Astrocyte (in vitro differentiated cells and primary cell): ENCODE measurements at regions not wholly inside any gene's neighbourhood (a gene's known extent, or its start where the extent isn't known, plus 50 kb on each side); places are given as distances from the start of the nearest gene placed in this dataset.
A peak's percentile ranks its signal among the peaks of the same experiment; 100 is the strongest.

Experiments used
- DNase-seq: peaks from one replicate; pipeline ENCODE4 v3.0.0-alpha.2; 2010; ENCODE audit warnings: low read depth
- FAIRE-seq: peaks from 2 replicates; lab custom pipeline; 2011; peaks lifted over from hg19 to GRCh38; lab: Jason Lieb, UNC
- H2AFZ ChIP-seq: 2 replicates; pipeline ENCODE4 v1.6.0; 2012; ENCODE audit warnings: low read depth, low read length, inconsistent platforms
- H3K27ac ChIP-seq: 2 replicates; pipeline ENCODE4 v1.5.1; 2011; ENCODE audit warnings: low read depth, low read length, inconsistent platforms
- H3K27me3 ChIP-seq: 2 replicates; pipeline ENCODE4 v1.6.0; 2011; ENCODE audit warnings: low read length, inconsistent platforms; ENCODE audit not compliant: insufficient read depth
- H3K36me3 ChIP-seq: 2 replicates; pipeline ENCODE4 v1.5.1; 2011; ENCODE audit warnings: low read length, inconsistent platforms; ENCODE audit not compliant: insufficient read depth
- H3K4me1 ChIP-seq: 2 replicates; pipeline ENCODE4 v1.5.1; 2011; ENCODE audit warnings: low read length, inconsistent platforms; ENCODE audit not compliant: insufficient read depth
- H3K4me2 ChIP-seq: 2 replicates; pipeline ENCODE4 v1.6.0; 2012; ENCODE audit warnings: low read length, inconsistent platforms
- H3K4me3 ChIP-seq: 2 replicates; pipeline ENCODE4 v1.5.1; 2011; ENCODE audit warnings: low read depth, mild to moderate bottlenecking, low read length, inconsistent platforms; ENCODE audit not compliant: insufficient read depth
- H3K79me2 ChIP-seq: 2 replicates; pipeline ENCODE4 v1.6.0; 2012; ENCODE audit warnings: mild to moderate bottlenecking, low read length, inconsistent platforms; ENCODE audit not compliant: insufficient read depth
- H3K9ac ChIP-seq: 2 replicates; pipeline ENCODE4 v1.6.0; 2012; ENCODE audit warnings: mild to moderate bottlenecking, low read length, inconsistent platforms
- H3K9me3 ChIP-seq: 2 replicates; pipeline ENCODE4 v1.5.1; 2012; ENCODE audit warnings: low read depth, mild to moderate bottlenecking, low read length, inconsistent platforms; ENCODE audit not compliant: insufficient read depth
- H4K20me1 ChIP-seq: 2 replicates; pipeline ENCODE4 v1.6.0; 2012; ENCODE audit warnings: low read length, inconsistent platforms; ENCODE audit not compliant: insufficient read depth
- H3K27ac Mint-ChIP-seq: one replicate; pipeline ENCODE4 v1.8.0; 2021; ENCODE audit warnings: mild to moderate bottlenecking, mixed read lengths; ENCODE audit not compliant: unreplicated experiment
- H3K27me3 Mint-ChIP-seq: one replicate; pipeline ENCODE4 v1.8.0; 2021; ENCODE audit warnings: low read depth, mixed read lengths; ENCODE audit not compliant: unreplicated experiment
- H3K36me3 Mint-ChIP-seq: one replicate; pipeline ENCODE4 v1.8.0; 2021; ENCODE audit warnings: low read depth, mixed read lengths; ENCODE audit not compliant: unreplicated experiment
- H3K4me1 Mint-ChIP-seq: one replicate; pipeline ENCODE4 v1.8.0; 2021; ENCODE audit warnings: low read depth, mixed read lengths; ENCODE audit not compliant: unreplicated experiment
- H3K4me3 Mint-ChIP-seq: one replicate; pipeline ENCODE4 v1.8.0; 2021; ENCODE audit warnings: mild to moderate bottlenecking, moderate library complexity, mixed read lengths; ENCODE audit not compliant: unreplicated experiment
- H3K9me3 Mint-ChIP-seq: one replicate; pipeline ENCODE4 v1.8.0; 2021; ENCODE audit warnings: mild to moderate bottlenecking, mixed read lengths; ENCODE audit not compliant: unreplicated experiment
- EZH2 ChIP-seq: IDR thresholded peaks from 2 replicates; pipeline ENCODE4 v1.6.1; 2012; ENCODE audit warnings: mild to moderate bottlenecking, low read length, inconsistent platforms; ENCODE audit not compliant: insufficient read depth
- TF ChIP-seq, protein P1 (sequence below): IDR thresholded peaks from 2 replicates; pipeline ENCODE4 v1.5.1; 2011; ENCODE audit warnings: low read depth, mild to moderate bottlenecking, inconsistent platforms, low read length, moderate library complexity; ENCODE audit not compliant: insufficient read depth

DNA sequence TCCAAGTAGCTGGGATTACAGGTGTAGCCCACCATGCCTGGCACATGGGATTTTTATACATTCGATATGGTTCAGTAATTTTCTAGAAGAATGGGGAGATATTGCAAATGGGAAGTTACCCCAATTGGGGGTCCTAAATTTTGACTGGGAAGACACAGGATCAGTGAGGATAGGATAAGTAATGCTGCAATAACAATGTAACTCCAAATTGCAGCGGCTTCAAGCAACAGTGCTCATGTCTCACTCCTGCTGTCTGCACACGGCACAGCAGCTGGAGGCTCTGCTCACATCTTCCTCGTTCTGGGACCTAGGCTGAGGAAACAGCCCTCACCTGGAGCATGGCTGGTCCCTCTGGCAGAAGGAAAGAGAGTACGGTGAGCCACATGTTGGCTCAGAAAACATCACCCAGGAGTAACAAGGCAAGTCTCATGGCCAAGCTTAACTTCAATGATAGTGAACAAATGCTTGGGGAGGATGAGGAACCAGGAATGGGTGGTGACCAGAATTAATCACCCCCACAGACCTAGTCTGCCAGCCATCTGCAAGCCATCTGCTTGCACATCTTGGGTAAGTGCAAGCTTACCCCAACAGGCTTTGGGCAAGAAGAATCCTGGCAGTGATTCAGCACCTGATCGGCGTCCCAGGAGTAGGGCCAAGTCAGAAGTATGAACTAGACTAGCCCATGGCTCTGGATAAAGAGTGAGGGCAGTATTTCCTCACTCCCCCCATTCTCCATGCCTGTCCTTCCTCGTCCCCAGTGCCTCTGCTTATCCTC, 229.2 kb downstream of the COPRS start:
- no peaks in the 10 kb centered on the region for H4K20me1 ChIP-seq
- H3K9me3 ChIP-seq = no peaks in the 10 kb centered on the region
- H3K36me3 ChIP-seq = no peaks in the 10 kb centered on the region
- no peak for TF ChIP-seq EZH2
- TF ChIP-seq, protein P1, sequence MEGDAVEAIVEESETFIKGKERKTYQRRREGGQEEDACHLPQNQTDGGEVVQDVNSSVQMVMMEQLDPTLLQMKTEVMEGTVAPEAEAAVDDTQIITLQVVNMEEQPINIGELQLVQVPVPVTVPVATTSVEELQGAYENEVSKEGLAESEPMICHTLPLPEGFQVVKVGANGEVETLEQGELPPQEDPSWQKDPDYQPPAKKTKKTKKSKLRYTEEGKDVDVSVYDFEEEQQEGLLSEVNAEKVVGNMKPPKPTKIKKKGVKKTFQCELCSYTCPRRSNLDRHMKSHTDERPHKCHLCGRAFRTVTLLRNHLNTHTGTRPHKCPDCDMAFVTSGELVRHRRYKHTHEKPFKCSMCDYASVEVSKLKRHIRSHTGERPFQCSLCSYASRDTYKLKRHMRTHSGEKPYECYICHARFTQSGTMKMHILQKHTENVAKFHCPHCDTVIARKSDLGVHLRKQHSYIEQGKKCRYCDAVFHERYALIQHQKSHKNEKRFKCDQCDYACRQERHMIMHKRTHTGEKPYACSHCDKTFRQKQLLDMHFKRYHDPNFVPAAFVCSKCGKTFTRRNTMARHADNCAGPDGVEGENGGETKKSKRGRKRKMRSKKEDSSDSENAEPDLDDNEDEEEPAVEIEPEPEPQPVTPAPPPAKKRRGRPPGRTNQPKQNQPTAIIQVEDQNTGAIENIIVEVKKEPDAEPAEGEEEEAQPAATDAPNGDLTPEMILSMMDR = no peak
- H3K9me3 Mint-ChIP-seq = peaks cover 15% of the 10 kb centered on the region
- DNase-seq = peak; percentile 75
- no peaks in the 10 kb centered on the region for H3K36me3 Mint-ChIP-seq
- no peak overlapping the region for H3K27ac ChIP-seq
- peaks cover 6% of the 10 kb centered on the region for H3K27me3 Mint-ChIP-seq
- no peaks in the 10 kb centered on the region for H3K4me1 Mint-ChIP-seq
- H2AFZ ChIP-seq = no peak overlapping the region
- no peak overlapping the region for H3K4me2 ChIP-seq
- H3K9ac ChIP-seq = no peak overlapping the region
- no peak overlapping the region for H3K4me3 Mint-ChIP-seq
- H3K4me1 ChIP-seq = peaks cover 16% of the 10 kb centered on the region
- H3K27me3 ChIP-seq = no peaks in the 10 kb centered on the region
- no peaks in the 10 kb centered on the region for H3K79me2 ChIP-seq
- no peak overlapping the region for H3K4me3 ChIP-seq
- no peak overlapping the region for H3K27ac Mint-ChIP-seq
- FAIRE-seq = peak; percentile 72

DNA sequence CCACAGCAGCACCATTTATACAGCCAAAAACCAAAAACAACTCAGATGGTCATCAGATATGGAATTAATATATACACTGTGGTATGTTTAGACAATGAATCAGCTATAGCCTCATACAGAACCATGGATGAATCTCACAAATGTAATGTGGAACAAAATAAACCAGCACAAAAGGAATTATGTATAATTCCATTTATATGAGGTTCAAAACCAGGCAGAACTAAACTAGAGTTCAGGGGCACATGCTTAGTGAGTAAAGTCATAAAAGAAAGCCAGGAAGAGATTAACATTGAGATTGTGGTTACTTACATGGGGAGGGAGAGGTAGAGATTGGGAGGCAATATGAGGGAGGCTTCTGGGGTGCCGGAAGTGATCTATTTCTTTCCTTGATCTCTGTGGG, 231.1 kb downstream of the COPRS start:
- Mint-ChIP-seq H3K36me3 (no peaks in the 10 kb centered on the region), H3K4me3 (no peak overlapping the region), H3K9me3 (peaks cover 13% of the 10 kb centered on the region), H3K27ac (no peak overlapping the region), H3K27me3 (peaks cover 6% of the 10 kb centered on the region), H3K4me1 (no peaks in the 10 kb centered on the region)
- Histone ChIP-seq H4K20me1 (no peaks in the 10 kb centered on the region), H3K9me3 (no peaks in the 10 kb centered on the region), H2AFZ (no peak overlapping the region), H3K4me3 (no peak overlapping the region), H3K4me1 (peaks cover 16% of the 10 kb centered on the region), H3K4me2 (peak overlapping the region; percentile 11), H3K36me3 (no peaks in the 10 kb centered on the region), H3K9ac (no peak overlapping the region), H3K27ac (peak overlapping the region; percentile 69), H3K27me3 (no peaks in the 10 kb centered on the region), H3K79me2 (no peaks in the 10 kb centered on the region)
- DNase-seq (peak; percentile 89), FAIRE-seq (peak; percentile 90)
- no peak for TF ChIP-seq EZH2
- TF ChIP-seq, protein P1 = no peak

DNA sequence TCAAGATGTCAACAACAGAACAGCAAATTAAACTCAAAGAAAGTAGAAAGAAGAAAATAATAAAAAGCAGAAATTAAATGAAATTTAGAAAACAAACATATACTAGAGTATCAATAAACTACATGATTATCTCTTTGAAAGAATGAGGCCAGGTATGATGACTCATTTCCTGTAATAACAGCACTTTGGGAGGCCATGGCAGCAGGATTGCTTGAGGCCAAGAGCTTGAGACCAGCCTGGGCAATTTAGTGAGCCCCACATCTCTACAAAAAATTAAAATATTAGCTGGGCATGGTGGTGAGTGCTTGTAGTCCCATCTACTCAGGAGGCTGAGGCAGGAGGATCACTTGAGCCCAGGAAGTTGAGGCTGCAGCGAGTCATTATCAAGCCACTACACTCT, 232.5 kb downstream of the RAB11FIP4 start:
- H3K9me3 Mint-ChIP-seq = peaks cover 6% of the 10 kb centered on the region
- H3K36me3 ChIP-seq = no peaks in the 10 kb centered on the region
- H3K27me3 Mint-ChIP-seq = peaks cover 2% of the 10 kb centered on the region
- DNase-seq = no peak
- H3K27me3 ChIP-seq = no peaks in the 10 kb centered on the region
- H3K4me3 ChIP-seq = no peak overlapping the region
- no peaks in the 10 kb centered on the region for H3K4me1 Mint-ChIP-seq
- H3K4me1 ChIP-seq = peaks cover 13% of the 10 kb centered on the region
- no peak overlapping the region for H2AFZ ChIP-seq
- no peak overlapping the region for H3K4me2 ChIP-seq
- no peaks in the 10 kb centered on the region for H3K36me3 Mint-ChIP-seq
- no peaks in the 10 kb centered on the region for H4K20me1 ChIP-seq
- no peaks in the 10 kb centered on the region for H3K79me2 ChIP-seq
- no peak for TF ChIP-seq EZH2
- TF ChIP-seq, protein P1 = no peak
- no peak overlapping the region for H3K4me3 Mint-ChIP-seq
- no peak overlapping the region for H3K27ac Mint-ChIP-seq
- no peak for FAIRE-seq
- H3K9ac ChIP-seq = no peak overlapping the region
- no peaks in the 10 kb centered on the region for H3K9me3 ChIP-seq
- H3K27ac ChIP-seq = no peak overlapping the region
